MM.1S (cell line): ENCODE measurements at regions not wholly inside any gene's neighbourhood (a gene's known extent, or its start where the extent isn't known, plus 50 kb on each side); places are given as distances from the start of the nearest gene placed in this dataset.

ENCODE experiments used
- DNase-seq: peaks from one replicate; pipeline ENCODE4 v3.0.0-alpha.2; 2015
- H2AFZ ChIP-seq: fragments of 300-600 bp; sonication (generic); 2 replicates; pipeline ENCODE4 v1.6.0; 2016; ENCODE audit warnings: antibody characterized with exemption, low read length
- H3F3A ChIP-seq: fragments of 300-600 bp; sonication (generic); 2 replicates; pipeline ENCODE4 v1.6.1; 2016; ENCODE audit warnings: mild to moderate bottlenecking, antibody characterized with exemption, low read length, moderate library complexity, mixed read lengths; ENCODE audit not compliant: insufficient read depth
- H3K27ac ChIP-seq: fragments of 300-600 bp; sonication (generic); 2 replicates; pipeline ENCODE4 v1.5.1; 2016; ENCODE audit warnings: mild to moderate bottlenecking, low read length
- H3K27me3 ChIP-seq: fragments of 300-600 bp; sonication (generic); replicated peaks from 2 replicates; pipeline ENCODE4 v1.6.0; 2016; ENCODE audit warnings: low read length; ENCODE audit not compliant: insufficient read depth
- H3K36me3 ChIP-seq: fragments of 300-600 bp; sonication (generic); replicated peaks from 2 replicates; pipeline ENCODE4 v1.6.1; 2016; ENCODE audit warnings: mild to moderate bottlenecking, low read length, mixed read lengths; ENCODE audit not compliant: insufficient read depth
- H3K4me1 ChIP-seq: fragments of 300-600 bp; sonication (generic); 2 replicates; pipeline ENCODE4 v1.6.1; 2016; ENCODE audit warnings: low read length, mixed read lengths
- H3K4me2 ChIP-seq: fragments of 300-600 bp; sonication (generic); 2 replicates; pipeline ENCODE4 v1.6.0; 2016; ENCODE audit warnings: low read depth, low read length
- H3K4me3 ChIP-seq: fragments of 300-600 bp; sonication (generic); 2 replicates; pipeline ENCODE4 v1.5.1; 2016; ENCODE audit warnings: low read length, mixed read lengths
- H3K79me2 ChIP-seq: fragments of 300-600 bp; sonication (generic); 2 replicates; pipeline ENCODE4 v1.6.1; 2016; ENCODE audit warnings: mixed run types, low read length, mixed read lengths
- H3K9ac ChIP-seq: fragments of 300-600 bp; sonication (generic); 2 replicates; pipeline ENCODE4 v1.6.1; 2016; ENCODE audit warnings: low read length, mixed read lengths
- H3K9me2 ChIP-seq: fragments of 300-600 bp; sonication (generic); replicated peaks from 2 replicates; pipeline ENCODE4 v1.6.1; 2016; ENCODE audit warnings: mild to moderate bottlenecking, low read length, mixed read lengths; ENCODE audit not compliant: insufficient read depth
- H3K9me3 ChIP-seq: fragments of 300-600 bp; sonication (generic); replicated peaks from 2 replicates; pipeline ENCODE4 v1.6.1; 2016; ENCODE audit warnings: mild to moderate bottlenecking, low read length, mixed read lengths; ENCODE audit not compliant: insufficient read depth
- H4K20me1 ChIP-seq: fragments of 300-600 bp; sonication (generic); 2 replicates; pipeline ENCODE4 v1.6.1; 2016; ENCODE audit warnings: mild to moderate bottlenecking, low read length, moderate library complexity, mixed read lengths; ENCODE audit not compliant: insufficient read depth
- EZH2 ChIP-seq: fragments of 300-600 bp; sonication (generic); optimal IDR thresholded peaks from 2 replicates; pipeline ENCODE3; 2017; ENCODE audit warnings: low read depth, mild to moderate bottlenecking, antibody characterized with exemption, low read length, mixed read lengths
- EZH2phosphoT487 ChIP-seq: fragments of 300-600 bp; sonication (generic); IDR thresholded peaks from 2 replicates; pipeline ENCODE4 v1.6.1; 2018; ENCODE audit warnings: antibody characterized with exemption, low read length
- TF ChIP-seq, protein P1 (sequence below): fragments of 300-600 bp; sonication (generic); IDR thresholded peaks from 2 replicates; pipeline ENCODE4 v1.5.1; 2016; ENCODE audit warnings: antibody characterized with exemption, low read length, mixed read lengths

DNA sequence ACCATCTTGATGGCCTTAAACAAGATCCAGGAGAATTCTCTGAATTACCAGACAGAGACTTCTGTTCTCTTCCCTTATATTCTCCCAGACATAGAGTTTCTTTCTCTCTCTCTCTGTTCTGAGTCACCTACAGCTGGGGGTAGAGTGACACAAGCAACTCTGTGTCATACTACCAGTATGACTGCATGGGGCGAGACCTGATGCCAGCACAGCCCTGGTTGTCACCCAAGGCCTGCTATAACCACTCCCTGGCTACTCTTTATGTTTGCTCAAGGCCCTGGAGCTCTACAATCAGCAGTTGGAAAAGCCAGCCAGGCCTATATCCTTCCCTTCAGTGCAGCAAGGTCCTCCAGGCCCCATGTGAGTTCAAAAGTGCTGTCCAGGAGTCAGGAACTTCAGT, 114.2 kb upstream of the TENT5D start:
- no peak overlapping the region for H3K4me2 ChIP-seq

GRCh38 chrX:80312448-80312847, 107.8 kb upstream of the TENT5D start:
- Histone ChIP-seq H3K79me2 (no peaks in the 10 kb centered on the region), H3K36me3 (no peaks in the 10 kb centered on the region), H3K27me3 (no peaks in the 10 kb centered on the region), H3K4me3 (no peak overlapping the region), H3K4me1 (no peaks in the 10 kb centered on the region), H4K20me1 (no peaks in the 10 kb centered on the region), H3K4me2 (no peak overlapping the region), H3K27ac (no peak overlapping the region), H3K9me3 (no peaks in the 10 kb centered on the region), H3K9me2 (no peaks in the 10 kb centered on the region), H3F3A (no peaks in the 10 kb centered on the region), H3K9ac (no peak overlapping the region), H2AFZ (no peak overlapping the region)
- no peak for TF ChIP-seq EZH2
- no peak for TF ChIP-seq EZH2phosphoT487
- TF ChIP-seq, protein P1, sequence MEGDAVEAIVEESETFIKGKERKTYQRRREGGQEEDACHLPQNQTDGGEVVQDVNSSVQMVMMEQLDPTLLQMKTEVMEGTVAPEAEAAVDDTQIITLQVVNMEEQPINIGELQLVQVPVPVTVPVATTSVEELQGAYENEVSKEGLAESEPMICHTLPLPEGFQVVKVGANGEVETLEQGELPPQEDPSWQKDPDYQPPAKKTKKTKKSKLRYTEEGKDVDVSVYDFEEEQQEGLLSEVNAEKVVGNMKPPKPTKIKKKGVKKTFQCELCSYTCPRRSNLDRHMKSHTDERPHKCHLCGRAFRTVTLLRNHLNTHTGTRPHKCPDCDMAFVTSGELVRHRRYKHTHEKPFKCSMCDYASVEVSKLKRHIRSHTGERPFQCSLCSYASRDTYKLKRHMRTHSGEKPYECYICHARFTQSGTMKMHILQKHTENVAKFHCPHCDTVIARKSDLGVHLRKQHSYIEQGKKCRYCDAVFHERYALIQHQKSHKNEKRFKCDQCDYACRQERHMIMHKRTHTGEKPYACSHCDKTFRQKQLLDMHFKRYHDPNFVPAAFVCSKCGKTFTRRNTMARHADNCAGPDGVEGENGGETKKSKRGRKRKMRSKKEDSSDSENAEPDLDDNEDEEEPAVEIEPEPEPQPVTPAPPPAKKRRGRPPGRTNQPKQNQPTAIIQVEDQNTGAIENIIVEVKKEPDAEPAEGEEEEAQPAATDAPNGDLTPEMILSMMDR: no peak
- DNase-seq: no peak

More for the DNA sequence above, 114.2 kb upstream of the TENT5D start:
- Histone ChIP-seq H3K27me3 (no peaks in the 10 kb centered on the region), H3K79me2 (no peaks in the 10 kb centered on the region), H3K27ac (no peak overlapping the region), H3K9me2 (no peaks in the 10 kb centered on the region), H3F3A (no peaks in the 10 kb centered on the region), H3K36me3 (no peaks in the 10 kb centered on the region), H4K20me1 (no peaks in the 10 kb centered on the region), H3K9ac (no peak overlapping the region), H3K4me1 (no peaks in the 10 kb centered on the region), H2AFZ (no peak overlapping the region), H3K9me3 (no peaks in the 10 kb centered on the region), H3K4me3 (no peak overlapping the region)
- TF ChIP-seq, protein P1: no peak
- TF ChIP-seq EZH2 (no peak), EZH2phosphoT487 (no peak)
- no peak for DNase-seq

DNA sequence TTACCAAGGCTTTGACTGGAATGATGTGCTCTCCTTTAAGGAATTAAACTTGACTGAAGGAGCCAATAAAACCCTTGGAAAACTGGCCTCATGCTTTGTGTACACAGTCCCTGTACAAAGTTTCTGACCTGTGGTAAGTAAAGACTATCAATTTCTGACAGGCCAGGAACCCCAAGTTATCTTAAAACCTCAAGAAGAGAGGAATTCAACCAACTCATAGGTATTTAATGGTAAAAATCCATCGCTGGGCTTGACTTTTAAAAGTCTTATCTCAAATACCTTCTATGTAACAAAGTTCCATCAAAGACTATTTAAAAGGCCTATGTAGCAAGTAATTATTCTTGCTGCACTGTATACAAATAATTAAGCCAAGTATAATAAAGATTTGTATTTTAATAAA, 103.7 kb upstream of the TENT5D start:
- H3K79me2 ChIP-seq: no peaks in the 10 kb centered on the region
- no peaks in the 10 kb centered on the region for H3K4me1 ChIP-seq
- no peak overlapping the region for H3K27ac ChIP-seq
- H3F3A ChIP-seq: no peaks in the 10 kb centered on the region
- no peak overlapping the region for H3K4me2 ChIP-seq
- no peak overlapping the region for H2AFZ ChIP-seq
- no peak for DNase-seq
- no peaks in the 10 kb centered on the region for H3K36me3 ChIP-seq
- H3K9ac ChIP-seq: no peak overlapping the region
- TF ChIP-seq EZH2: no peak
- TF ChIP-seq, protein P1: no peak
- TF ChIP-seq EZH2phosphoT487: no peak
- no peak overlapping the region for H3K4me3 ChIP-seq
- H3K27me3 ChIP-seq: no peaks in the 10 kb centered on the region
- no peaks in the 10 kb centered on the region for H3K9me2 ChIP-seq
- no peaks in the 10 kb centered on the region for H3K9me3 ChIP-seq
- no peaks in the 10 kb centered on the region for H4K20me1 ChIP-seq
